IPS DF 19.7 (cell line): ENCODE measurements at regions not wholly inside any gene's neighbourhood (a gene's known extent, or its start where the extent isn't known, plus 50 kb on each side); places are given as distances from the start of the nearest gene placed in this dataset.
"Not testable (repeated sequence)": the region's sequence is repeated elsewhere in the genome, so short reads cannot be mapped to it uniquely, and the experiment has no call there.

Source experiments
- DNase-seq: peaks from one replicate; pipeline ENCODE4 v3.0.0-alpha.2; 2013; ENCODE audit warnings: low read depth, low spot score

GRCh38 chr3:152773633-152774032 is 61.3 kb upstream of the P2RY1 start:
- DNase-seq: no peak

- not testable (repeated sequence) for DNase-seq
Measured at GRCh38 chr3:152774230-152774629, 60.7 kb upstream of the P2RY1 start.

- DNase-seq: no peak
Measured at GRCh38 chr3:152778022-152778421, 56.9 kb upstream of the P2RY1 start.

- DNase-seq: peak; percentile 23
Measured at GRCh38 chr3:152779653-152780052, 55.3 kb upstream of the P2RY1 start.

- DNase-seq: no peak
Measured at GRCh38 chr3:152780553-152780952, 54.4 kb upstream of the P2RY1 start.

GRCh38 chr3:152785051-152785450 is 49.9 kb upstream of the P2RY1 start:
- no peak for DNase-seq
